Fibroblast of the aortic adventitia (primary cell): ENCODE measurements at regions not wholly inside any gene's neighbourhood (a gene's known extent, or its start where the extent isn't known, plus 50 kb on each side); places are given as distances from the start of the nearest gene placed in this dataset.

Experiments
- DNase-seq: peaks from one replicate; pipeline ENCODE4 v3.0.0-alpha.2; 2010; ENCODE audit warnings: low read depth
- H3K4me3 ChIP-seq: 2 replicates; pipeline ENCODE4 v1.5.1; 2011; ENCODE audit warnings: low read depth, mild to moderate bottlenecking, control low read depth, low read length, moderate library complexity
- CTCF ChIP-seq: IDR thresholded peaks from 2 replicates; pipeline ENCODE4 v1.5.1; 2011; ENCODE audit warnings: mild to moderate bottlenecking, low read length, control low read depth, inconsistent platforms; ENCODE audit not compliant: insufficient read depth

GRCh38 chr13:63902141-63902540, 2486.5 kb upstream of the PCDH20 start:
- H3K4me3 ChIP-seq, result no peak overlapping the region
- TF ChIP-seq CTCF, result no peak
- no peak for DNase-seq

- H3K4me3 ChIP-seq, result no peak overlapping the region
- DNase-seq, result no peak
- no peak for TF ChIP-seq CTCF
These were observed 2486.0 kb upstream of the PCDH20 start for GRCh38 chr13:63901630-63902029.

GRCh38 chr13:63900406-63900805, 2484.8 kb upstream of the PCDH20 start:
- no peak for DNase-seq
- no peak for TF ChIP-seq CTCF
- no peak overlapping the region for H3K4me3 ChIP-seq

GRCh38 chr13:63896321-63896720, 2480.7 kb upstream of the PCDH20 start:
- no peak for TF ChIP-seq CTCF
- no peak overlapping the region for H3K4me3 ChIP-seq
- DNase-seq, result no peak

GRCh38 chr13:63882052-63882451, 2466.4 kb upstream of the PCDH20 start:
- no peak for TF ChIP-seq CTCF
- DNase-seq, result no peak

GRCh38 chr13:63880705-63881104, 2465.1 kb upstream of the PCDH20 start:
- TF ChIP-seq CTCF, result no peak
- no peak for DNase-seq
- H3K4me3 ChIP-seq, result no peak overlapping the region

More at GRCh38 chr13:63882052-63882451, 2466.4 kb upstream of the PCDH20 start:
- no peak overlapping the region for H3K4me3 ChIP-seq

- no peak for DNase-seq
- no peak overlapping the region for H3K4me3 ChIP-seq
- no peak for TF ChIP-seq CTCF
These were observed 2458.3 kb upstream of the PCDH20 start for GRCh38 chr13:63873936-63874335.
